ENCODE measurements at regions not wholly inside any gene's neighbourhood (a gene's known extent, or its start where the extent isn't known, plus 50 kb on each side); places are given as distances from the start of the nearest gene placed in this dataset.

DNA sequence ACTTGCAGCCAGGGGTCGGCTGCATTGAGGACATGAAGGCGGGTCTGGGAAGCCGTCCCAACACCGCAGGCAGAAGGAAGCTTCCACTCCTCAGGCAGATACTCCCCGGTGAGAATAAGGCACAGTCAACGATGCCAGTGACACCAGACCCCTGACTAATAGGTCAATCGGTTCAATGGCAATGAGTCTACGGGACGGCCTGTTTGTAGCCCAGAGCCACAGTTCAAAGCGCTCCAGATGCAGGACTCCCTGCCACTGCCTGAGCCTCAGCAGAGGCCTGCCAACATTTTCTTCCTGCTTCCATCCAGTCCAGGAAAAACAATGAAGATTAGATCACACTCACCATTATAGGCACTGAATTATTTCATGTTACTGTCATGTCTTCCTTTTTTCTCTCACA is 84.5 kb upstream of the SIMC1 start:
- H3K14ac ChIP-seq (ENCODE audit: insufficient read depth, low read length): no peak overlapping the region
- H2BK5ac ChIP-seq (ENCODE audit: insufficient read length, low read length): no peak overlapping the region
- H3K4me1 ChIP-seq (ENCODE audit: insufficient read depth, low read length): peaks cover 6% of the 10 kb centered on the region; the same call in 1 of the 2 replicates
- no peak overlapping the region for H3K23ac ChIP-seq (ENCODE audit: insufficient read length, low read depth, low read length)
- no peak overlapping the region for H3K9ac ChIP-seq (ENCODE audit: extremely low read depth, insufficient read length, low read length)
- no peak overlapping the region for H3K27ac ChIP-seq (ENCODE audit: insufficient read length, low read depth, low read length)
- H3K56ac ChIP-seq (ENCODE audit: insufficient read length, low read depth, low read length): no peak overlapping the region
- no peak overlapping the region for H3T11ph ChIP-seq (ENCODE audit: low read length)
- no peaks in the 10 kb centered on the region for H3K9me3 Mint-ChIP-seq
- H2BK120ac ChIP-seq (ENCODE audit: low read depth, low read length, poor library complexity, severe bottlenecking): no peak overlapping the region
- H3K4ac ChIP-seq (ENCODE audit: low read depth, low read length): no peak overlapping the region
- no peak overlapping the region for H2BK12ac ChIP-seq (ENCODE audit: insufficient read length, low read depth, low read length)
- H3K18ac ChIP-seq (ENCODE audit: insufficient read length, low read depth, low read length): no peak overlapping the region
- H3K27me3 ChIP-seq (ENCODE audit: insufficient read depth, low read length): no peaks in the 10 kb centered on the region
- no peaks in the 10 kb centered on the region for H3K36me3 Mint-ChIP-seq (ENCODE audit: insufficient read depth in 1 of 3, low read depth in 3 of 3)
- H3K4me1 Mint-ChIP-seq: peaks cover 14 to 23% of the 10 kb centered on the region in 2 experiments
- WGBS (ENCODE audit: extremely low coverage, insufficient read length, low lambda C conversion rate): no CpG with 5 or more reads among the region's 10 CpGs
- TF ChIP-seq, protein P1, sequence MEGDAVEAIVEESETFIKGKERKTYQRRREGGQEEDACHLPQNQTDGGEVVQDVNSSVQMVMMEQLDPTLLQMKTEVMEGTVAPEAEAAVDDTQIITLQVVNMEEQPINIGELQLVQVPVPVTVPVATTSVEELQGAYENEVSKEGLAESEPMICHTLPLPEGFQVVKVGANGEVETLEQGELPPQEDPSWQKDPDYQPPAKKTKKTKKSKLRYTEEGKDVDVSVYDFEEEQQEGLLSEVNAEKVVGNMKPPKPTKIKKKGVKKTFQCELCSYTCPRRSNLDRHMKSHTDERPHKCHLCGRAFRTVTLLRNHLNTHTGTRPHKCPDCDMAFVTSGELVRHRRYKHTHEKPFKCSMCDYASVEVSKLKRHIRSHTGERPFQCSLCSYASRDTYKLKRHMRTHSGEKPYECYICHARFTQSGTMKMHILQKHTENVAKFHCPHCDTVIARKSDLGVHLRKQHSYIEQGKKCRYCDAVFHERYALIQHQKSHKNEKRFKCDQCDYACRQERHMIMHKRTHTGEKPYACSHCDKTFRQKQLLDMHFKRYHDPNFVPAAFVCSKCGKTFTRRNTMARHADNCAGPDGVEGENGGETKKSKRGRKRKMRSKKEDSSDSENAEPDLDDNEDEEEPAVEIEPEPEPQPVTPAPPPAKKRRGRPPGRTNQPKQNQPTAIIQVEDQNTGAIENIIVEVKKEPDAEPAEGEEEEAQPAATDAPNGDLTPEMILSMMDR (conservative IDR thresholded peaks at IDR 0.05): no peak
- H3K9me3 ChIP-seq (ENCODE audit: control insufficient read depth, low read depth, low read length): no peaks in the 10 kb centered on the region
- H3K4me3 Mint-ChIP-seq: no peak overlapping the region
- H3K79me2 ChIP-seq (ENCODE audit: insufficient read depth, low read length): no peaks in the 10 kb centered on the region
- H4K20me1 ChIP-seq (ENCODE audit: control insufficient read depth, insufficient read depth, insufficient read length): no peaks in the 10 kb centered on the region
- no peaks in the 10 kb centered on the region for H3K79me1 ChIP-seq (ENCODE audit: insufficient read depth, low read depth, low read length, poor library complexity, severe bottlenecking)
- H3K27ac Mint-ChIP-seq: no peak overlapping the region
- no peaks in the 10 kb centered on the region for H3K23me2 ChIP-seq (ENCODE audit: insufficient read length, low read depth, low read length, poor library complexity, severe bottlenecking)
- no peak overlapping the region for H2AFZ ChIP-seq (ENCODE audit: low read length)
- H4K8ac ChIP-seq (replicated peaks; ENCODE audit: insufficient read length, low read depth, low read length): no peak overlapping the region
- no peak overlapping the region for H2AK5ac ChIP-seq (ENCODE audit: insufficient read length, low read length)
- no peak overlapping the region for H2BK15ac ChIP-seq (ENCODE audit: low read depth, low read length)
- DNase-seq: no peak
- H3K27me3 Mint-ChIP-seq (ENCODE audit: low read depth): peaks cover 14% of the 10 kb centered on the region
- H4K5ac ChIP-seq (ENCODE audit: insufficient read length, low read depth, low read length): no peak overlapping the region
- H4K91ac ChIP-seq (ENCODE audit: insufficient read length, low read depth, low read length): no peak overlapping the region
- no peak overlapping the region for H2BK20ac ChIP-seq (ENCODE audit: low read depth, low read length, poor library complexity, severe bottlenecking)
- H3K4me2 ChIP-seq (ENCODE audit: insufficient read depth, insufficient read length, low read length): no peak overlapping the region

All from H9 (cell line).